IPS-NIHi7 (cell line): ENCODE measurements at regions not wholly inside any gene's neighbourhood (a gene's known extent, or its start where the extent isn't known, plus 50 kb on each side); places are given as distances from the start of the nearest gene placed in this dataset.
"Not testable (repeated sequence)": the region's sequence is repeated elsewhere in the genome, so short reads cannot be mapped to it uniquely, and the experiment has no call there.

Source experiments
- DNase-seq: peaks from one replicate; pipeline ENCODE4 v3.0.0; 2012; ENCODE audit warnings: mixed read lengths; ENCODE audit errors: extremely low spot score

DNA sequence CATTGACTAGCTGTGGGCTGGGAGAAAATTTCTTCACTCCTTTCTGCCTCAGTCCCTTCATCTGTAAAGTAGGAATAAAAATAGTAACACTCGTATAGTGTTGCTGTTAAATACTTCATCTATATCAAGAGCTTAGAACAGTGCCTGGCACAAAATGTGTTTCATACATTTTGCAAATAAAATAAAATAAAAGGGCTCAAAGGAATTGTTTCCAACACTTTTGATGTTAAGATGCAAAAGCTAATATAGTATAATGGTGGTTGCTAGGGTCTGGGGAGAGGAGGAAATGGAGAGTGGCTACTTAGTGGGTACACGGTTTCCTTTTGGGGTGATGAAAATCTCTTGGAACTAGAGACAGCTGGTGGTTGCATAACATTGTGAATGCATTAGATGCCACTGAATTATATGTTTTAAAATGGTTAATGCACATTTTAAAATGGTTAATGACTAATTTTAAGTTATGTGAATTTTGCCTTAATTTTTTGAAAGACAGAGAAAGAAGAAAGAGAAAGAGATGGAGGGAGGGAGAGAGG lies 542.1 kb upstream of the ID2 start:
- DNase-seq = no peak

GRCh38 chr2:8141079-8141707 lies 540.7 kb upstream of the ID2 start:
- no peak for DNase-seq

- no peak for DNase-seq
Measured at GRCh38 chr2:8141780-8142179, 540.1 kb upstream of the ID2 start.

- DNase-seq = no peak
Measured at GRCh38 chr2:8142461-8142860, 539.4 kb upstream of the ID2 start.

- DNase-seq = no peak
Measured at GRCh38 chr2:8144131-8144631, 537.7 kb upstream of the ID2 start.

GRCh38 chr2:8144785-8145184 lies 537.1 kb upstream of the ID2 start:
- no peak for DNase-seq

DNA sequence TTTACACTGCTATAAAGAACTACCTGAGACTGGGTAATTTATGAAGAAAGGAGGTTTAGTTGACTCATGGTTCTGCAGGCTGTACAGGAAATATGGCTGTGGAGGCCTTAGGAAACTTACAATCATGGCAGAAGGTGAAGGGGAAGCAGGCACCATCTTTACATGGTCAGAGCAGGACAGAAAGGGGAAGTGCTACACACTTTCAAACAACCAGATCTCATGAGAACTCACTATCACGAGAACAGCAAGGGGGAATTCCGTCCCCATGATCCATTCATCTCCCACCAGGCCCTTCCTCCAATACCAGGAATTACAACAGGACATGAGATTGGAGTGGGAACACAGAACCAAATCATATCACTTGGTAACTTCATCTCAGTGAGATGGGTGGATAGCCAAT lies 536.5 kb upstream of the ID2 start:
- DNase-seq = not testable (repeated sequence)

GRCh38 chr2:8146132-8147005 lies 535.5 kb upstream of the ID2 start:
- no peak for DNase-seq

GRCh38 chr2:8148260-8149006 lies 533.4 kb upstream of the ID2 start:
- no peak for DNase-seq

GRCh38 chr2:8149007-8149405 lies 532.9 kb upstream of the ID2 start:
- no peak for DNase-seq

DNA sequence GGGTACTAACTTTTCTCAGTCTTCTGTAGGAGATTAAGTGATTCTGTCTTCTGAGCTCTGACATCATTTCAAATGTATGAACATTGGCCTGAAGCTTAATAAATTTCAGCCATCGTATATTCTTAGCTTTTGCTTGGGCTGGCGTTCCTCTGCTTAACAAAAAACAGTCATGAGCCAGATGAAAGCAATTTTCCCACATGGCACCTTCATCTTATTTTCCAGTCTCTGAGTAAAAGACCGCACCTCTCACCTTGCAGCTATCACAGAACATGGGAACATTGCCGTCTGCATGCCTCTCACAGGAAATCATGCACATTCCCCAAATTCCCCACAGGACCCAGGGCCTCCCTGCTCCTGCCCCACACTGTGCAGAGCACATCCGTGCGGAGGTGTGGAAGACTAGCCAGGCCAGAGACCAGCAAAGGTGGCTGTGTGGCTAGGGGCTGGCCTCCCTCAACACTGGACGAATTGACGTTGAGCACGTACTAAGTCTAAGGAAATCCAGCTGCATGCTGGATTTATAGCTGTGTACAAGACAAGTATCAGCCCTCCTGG lies 531.8 kb upstream of the ID2 start:
- no peak for DNase-seq

GRCh38 chr2:8151888-8152287 lies 530.0 kb upstream of the ID2 start:
- DNase-seq = no peak

GRCh38 chr2:8152392-8153257 lies 529.2 kb upstream of the ID2 start:
- no peak for DNase-seq

- no peak for DNase-seq
Measured at GRCh38 chr2:8153258-8153718, 528.6 kb upstream of the ID2 start.

GRCh38 chr2:8154270-8154669 lies 527.6 kb upstream of the ID2 start:
- no peak for DNase-seq

DNA sequence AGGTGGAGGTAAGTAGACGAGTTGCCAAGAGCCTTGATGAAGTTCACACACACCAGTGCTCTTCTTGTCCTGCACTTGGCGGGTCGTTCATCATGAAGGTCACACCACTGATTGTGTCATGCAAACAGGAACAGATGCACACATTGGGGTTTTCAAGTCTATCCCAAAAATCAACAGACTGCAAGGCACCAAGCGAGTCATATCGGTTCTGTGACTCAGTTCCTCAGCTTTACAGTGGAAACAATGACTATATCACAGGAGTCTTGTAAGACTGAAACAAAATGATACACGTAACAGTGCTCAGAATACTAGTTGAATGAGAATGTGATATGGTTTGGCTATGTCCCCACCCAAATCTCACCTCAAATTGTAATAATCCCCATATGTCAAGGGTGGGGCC lies 526.9 kb upstream of the ID2 start:
- no peak for DNase-seq

GRCh38 chr2:8157621-8158430 lies 524.0 kb upstream of the ID2 start:
- DNase-seq = no peak

DNA sequence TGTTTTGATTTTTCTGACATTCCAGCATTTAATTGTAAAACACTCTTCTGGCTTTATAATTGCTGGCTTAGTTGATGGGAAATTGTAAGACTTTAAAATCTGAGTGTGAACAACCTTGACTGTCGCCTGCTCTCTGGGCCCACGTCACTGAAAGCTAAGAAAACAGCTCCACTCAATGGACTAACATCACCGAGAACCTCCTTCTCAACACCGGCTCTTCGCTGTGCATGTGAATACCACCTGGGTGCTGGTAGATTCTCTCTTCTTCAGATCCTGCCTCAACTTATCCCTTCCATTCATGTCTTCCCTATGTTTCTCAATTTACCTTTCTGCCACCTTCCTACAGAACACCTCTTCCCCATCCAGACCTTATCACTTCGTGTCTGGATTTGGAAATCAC lies 523.1 kb upstream of the ID2 start:
- DNase-seq = no peak

DNA sequence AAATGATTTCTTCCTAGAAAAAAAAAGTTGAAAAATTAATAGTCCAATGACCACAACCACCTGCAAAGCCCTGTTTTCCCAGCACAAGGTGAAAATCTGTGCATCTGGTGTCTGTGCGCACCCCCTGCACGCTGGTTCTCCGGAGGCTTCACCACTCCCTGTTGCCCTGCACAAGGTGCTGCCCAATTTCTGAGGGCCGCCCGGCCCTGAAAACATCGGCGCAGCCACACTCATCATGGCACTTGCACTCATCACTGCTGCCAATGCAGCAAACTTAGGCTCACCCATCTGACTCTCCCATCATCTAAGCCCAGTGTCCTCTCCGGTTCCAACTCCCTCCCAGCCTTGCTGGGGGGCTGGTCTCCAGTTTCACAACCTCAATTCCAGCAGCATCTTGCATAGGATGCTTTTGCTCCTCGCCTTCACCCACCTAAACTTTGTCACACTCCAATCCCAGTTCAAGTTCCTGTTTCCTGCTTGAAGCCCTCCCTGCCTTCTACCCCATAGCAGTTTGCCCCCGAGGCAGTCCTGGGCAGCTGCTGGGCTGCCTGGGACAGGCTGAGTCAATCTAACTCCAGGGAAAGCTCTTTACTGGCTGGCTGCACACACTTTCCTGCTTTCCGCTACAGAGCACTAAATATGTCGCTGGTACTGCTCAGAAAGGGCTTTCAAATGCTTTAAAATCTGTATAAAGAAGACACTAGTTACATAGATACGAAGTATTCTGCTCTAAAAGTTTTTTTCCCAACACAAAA lies 522.5 kb upstream of the ID2 start:
- DNase-seq = no peak
